Keratinocyte (primary cell): ENCODE measurements at regions not wholly inside any gene's neighbourhood (a gene's known extent, or its start where the extent isn't known, plus 50 kb on each side); places are given as distances from the start of the nearest gene placed in this dataset.
"Not testable (repeated sequence)": the region's sequence is repeated elsewhere in the genome, so short reads cannot be mapped to it uniquely, and the experiment has no call there.

ENCODE experiments used
- DNase-seq: peaks from one replicate; pipeline ENCODE4 v3.0.0-alpha.2; 2011; ENCODE audit warnings: low read depth, missing footprints, low spot score
- FAIRE-seq: peaks from 2 replicates; lab custom pipeline; 2011; peaks lifted over from hg19 to GRCh38; lab: Jason Lieb, UNC
- H2AFZ ChIP-seq: 2 replicates; pipeline ENCODE4 v1.6.0; 2012; ENCODE audit warnings: low read length, control low read depth, inconsistent platforms; ENCODE audit not compliant: control insufficient read depth
- H3K27ac ChIP-seq: 2 replicates; pipeline ENCODE4 v1.5.1; 2011; ENCODE audit warnings: low read length; ENCODE audit not compliant: control insufficient read depth, insufficient read depth
- H3K27me3 ChIP-seq: 3 replicates; pipeline ENCODE4 v1.6.0; 2011; ENCODE audit warnings: low read length; ENCODE audit not compliant: control insufficient read depth, insufficient read depth; ENCODE audit errors: extremely low read depth
- H3K36me3 ChIP-seq, 2 experiments: 2 replicates in 1 of 2; 3 replicates in 1 of 2; pipeline ENCODE4 v1.5.1; 2011; ENCODE audit warnings: low read length in 2 of 2, mild to moderate bottlenecking in 1 of 2; ENCODE audit not compliant: control insufficient read depth in 2 of 2, insufficient read depth in 2 of 2; ENCODE audit errors: extremely low read depth in 1 of 2
- H3K4me1 ChIP-seq: 3 replicates; pipeline ENCODE4 v1.5.1; 2011; ENCODE audit warnings: low read length; ENCODE audit not compliant: control insufficient read depth, insufficient read depth; ENCODE audit errors: extremely low read depth
- H3K4me2 ChIP-seq: 3 replicates; pipeline ENCODE4 v1.6.0; 2011; ENCODE audit warnings: low read depth, low read length; ENCODE audit not compliant: control insufficient read depth, insufficient read depth; ENCODE audit errors: extremely low read depth
- H3K4me3 ChIP-seq, 3 experiments: fragments of 200-600 bp in 1 of 3; sonication (generic) in 1 of 3; 2 replicates in 2 of 3; 3 replicates in 1 of 3; pipeline ENCODE4 v1.5.1; 2011 to 2016; ENCODE audit warnings: low read length in 3 of 3, mild to moderate bottlenecking in 3 of 3, control low read depth in 2 of 3, inconsistent platforms in 1 of 3, low read depth in 1 of 3, mixed read lengths in 1 of 3, mixed run types in 1 of 3, moderate library complexity in 1 of 3; ENCODE audit not compliant: control insufficient read depth in 2 of 3, insufficient read depth in 2 of 3; ENCODE audit errors: extremely low read depth in 1 of 3
- H3K79me2 ChIP-seq: 2 replicates; pipeline ENCODE4 v1.6.0; 2012; ENCODE audit warnings: low read length; ENCODE audit not compliant: control insufficient read depth, insufficient read depth
- H3K9ac ChIP-seq: 3 replicates; pipeline ENCODE4 v1.6.0; 2011; ENCODE audit warnings: low read length; ENCODE audit not compliant: control insufficient read depth, insufficient read depth; ENCODE audit errors: extremely low read depth
- H3K9me1 ChIP-seq: 3 replicates; pipeline ENCODE4 v1.6.0; 2011; ENCODE audit warnings: low read length; ENCODE audit not compliant: control insufficient read depth, insufficient read depth; ENCODE audit errors: extremely low read depth
- H3K9me3 ChIP-seq: 2 replicates; pipeline ENCODE4 v1.5.1; 2012; ENCODE audit warnings: low read depth, low read length; ENCODE audit not compliant: control insufficient read depth
- H4K20me1 ChIP-seq: 3 replicates; pipeline ENCODE4 v1.6.0; 2011; ENCODE audit warnings: low read length; ENCODE audit not compliant: control insufficient read depth, insufficient read depth; ENCODE audit errors: extremely low read depth
- CTCF ChIP-seq, 3 experiments: IDR thresholded peaks in 1 of 3; conservative IDR thresholded peaks in 1 of 3; optimal IDR thresholded peaks in 1 of 3; 2 replicates in 2 of 3; 3 replicates in 1 of 3; pipeline versions ENCODE3 to v1.5.1; 2011; ENCODE audit warnings: low read length in 3 of 3, mild to moderate bottlenecking in 3 of 3, moderate library complexity in 2 of 3, control low read depth in 1 of 3, inconsistent platforms in 1 of 3; ENCODE audit not compliant: insufficient read depth in 2 of 3; ENCODE audit errors: extremely low read depth in 1 of 3
- EZH2 ChIP-seq: IDR thresholded peaks from one replicate; pipeline ENCODE4 v1.6.1; 2012; ENCODE audit warnings: inconsistent platforms, mild to moderate bottlenecking, low read length, moderate library complexity
- dilution Hi-C: fragments of 300-500 bp; cut with MboI; formaldehyde crosslinking; loops from one replicate; pipeline ENCODE4 v1.7.0; 2020; ENCODE audit warnings: low sequenced_read_pairs; ENCODE audit not compliant: extremely low pct_ligation_motif_present

- H3K9me3 ChIP-seq, result no peaks in the 10 kb centered on the region
- dilution Hi-C loops, result no loop called here
- no peaks in the 10 kb centered on the region for H3K36me3 ChIP-seq
- H3K79me2 ChIP-seq, result no peaks in the 10 kb centered on the region
- H3K9ac ChIP-seq, result no peak overlapping the region
- no peaks in the 10 kb centered on the region for H3K9me1 ChIP-seq
- TF ChIP-seq CTCF (optimal IDR thresholded peaks at IDR 0.05 in 1 of 3, IDR thresholded peaks at IDR 0.05 in 1 of 3, conservative IDR thresholded peaks at IDR 0.05 in 1 of 3; ENCODE audit: extremely low read depth in 1 of 3, insufficient read depth in 2 of 3, low read length in 3 of 3) (no peak), EZH2 (no peak)
- H2AFZ ChIP-seq, result no peak overlapping the region
- no peak overlapping the region for H3K4me2 ChIP-seq
- FAIRE-seq, result no peak
- H3K27me3 ChIP-seq, result no peaks in the 10 kb centered on the region
- H3K27ac ChIP-seq, result no peak overlapping the region
- H4K20me1 ChIP-seq, result no peaks in the 10 kb centered on the region
- no peak for DNase-seq
- H3K4me3 ChIP-seq, result no peak overlapping the region
- H3K4me1 ChIP-seq, result no peaks in the 10 kb centered on the region
These were observed 110.8 kb downstream of the TDRD15 start for GRCh38 chr2:21234464-21235120.

GRCh38 chr2:21239749-21240148 is 116.0 kb downstream of the TDRD15 start:
- DNase-seq, H3K36me3 ChIP-seq, H3K27ac ChIP-seq, H3K9me3 ChIP-seq, H3K4me1 ChIP-seq, H3K9ac ChIP-seq, H3K27me3 ChIP-seq, H3K4me2 ChIP-seq, H4K20me1 ChIP-seq, H3K9me1 ChIP-seq, FAIRE-seq, H3K4me3 ChIP-seq, H3K79me2 ChIP-seq, H2AFZ ChIP-seq, dilution Hi-C loops: not testable (repeated sequence)

- H3K4me2 ChIP-seq, result no peak overlapping the region
- TF ChIP-seq CTCF (optimal IDR thresholded peaks at IDR 0.05 in 1 of 3, IDR thresholded peaks at IDR 0.05 in 1 of 3, conservative IDR thresholded peaks at IDR 0.05 in 1 of 3; ENCODE audit: extremely low read depth in 1 of 3, insufficient read depth in 2 of 3, low read length in 3 of 3), result no peak
- TF ChIP-seq EZH2, result no peak
- no peaks in the 10 kb centered on the region for H3K79me2 ChIP-seq
- no peak overlapping the region for H3K4me3 ChIP-seq
- DNase-seq, result no peak
- no peaks in the 10 kb centered on the region for H3K36me3 ChIP-seq
- no peaks in the 10 kb centered on the region for H3K9me1 ChIP-seq
- no peak overlapping the region for H3K9ac ChIP-seq
- no peaks in the 10 kb centered on the region for H3K4me1 ChIP-seq
- H3K9me3 ChIP-seq, result no peaks in the 10 kb centered on the region
- no peak for FAIRE-seq
- H4K20me1 ChIP-seq, result no peaks in the 10 kb centered on the region
- dilution Hi-C loops, result no loop called here
- no peak overlapping the region for H2AFZ ChIP-seq
- H3K27ac ChIP-seq, result no peak overlapping the region
- H3K27me3 ChIP-seq, result no peaks in the 10 kb centered on the region
These were observed 120.4 kb downstream of the TDRD15 start for GRCh38 chr2:21244161-21244560.
